ENCODE measurements at regions not wholly inside any gene's neighbourhood (a gene's known extent, or its start where the extent isn't known, plus 50 kb on each side); places are given as distances from the start of the nearest gene placed in this dataset.

GRCh38 chr11:34745195-34745594 lies 124.3 kb downstream of the EHF start:
- TF ChIP-seq POLR2A (IDR thresholded peaks at IDR 0.05) = no peak
- TF ChIP-seq, protein P1, sequence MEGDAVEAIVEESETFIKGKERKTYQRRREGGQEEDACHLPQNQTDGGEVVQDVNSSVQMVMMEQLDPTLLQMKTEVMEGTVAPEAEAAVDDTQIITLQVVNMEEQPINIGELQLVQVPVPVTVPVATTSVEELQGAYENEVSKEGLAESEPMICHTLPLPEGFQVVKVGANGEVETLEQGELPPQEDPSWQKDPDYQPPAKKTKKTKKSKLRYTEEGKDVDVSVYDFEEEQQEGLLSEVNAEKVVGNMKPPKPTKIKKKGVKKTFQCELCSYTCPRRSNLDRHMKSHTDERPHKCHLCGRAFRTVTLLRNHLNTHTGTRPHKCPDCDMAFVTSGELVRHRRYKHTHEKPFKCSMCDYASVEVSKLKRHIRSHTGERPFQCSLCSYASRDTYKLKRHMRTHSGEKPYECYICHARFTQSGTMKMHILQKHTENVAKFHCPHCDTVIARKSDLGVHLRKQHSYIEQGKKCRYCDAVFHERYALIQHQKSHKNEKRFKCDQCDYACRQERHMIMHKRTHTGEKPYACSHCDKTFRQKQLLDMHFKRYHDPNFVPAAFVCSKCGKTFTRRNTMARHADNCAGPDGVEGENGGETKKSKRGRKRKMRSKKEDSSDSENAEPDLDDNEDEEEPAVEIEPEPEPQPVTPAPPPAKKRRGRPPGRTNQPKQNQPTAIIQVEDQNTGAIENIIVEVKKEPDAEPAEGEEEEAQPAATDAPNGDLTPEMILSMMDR (IDR thresholded peaks at IDR 0.05) = no peak

All from testis (tissue), 2 donors.